GM23338 (cell line): ENCODE measurements at regions not wholly inside any gene's neighbourhood (a gene's known extent, or its start where the extent isn't known, plus 50 kb on each side); places are given as distances from the start of the nearest gene placed in this dataset.

Source experiments
- ATAC-seq: fragments of 200-7000 bp; cut with Tn5 transposase; 3 replicates; pipeline ENCODE4 v1.9.1; 2020
- DNase-seq: peaks from one replicate; pipeline ENCODE4 v3.0.0-alpha.2; 2015; ENCODE audit warnings: low spot score
- H2AFZ ChIP-seq: fragments of 200-600 bp; sonication (generic); 2 replicates; pipeline ENCODE4 v1.8.0; 2016; ENCODE audit warnings: antibody characterized with exemption, mild to moderate bottlenecking, moderate library complexity
- H3F3A ChIP-seq: fragments of 200-600 bp; sonication (generic); replicated peaks from 2 replicates; pipeline ENCODE4 v1.8.0; 2017; ENCODE audit warnings: antibody characterized with exemption, mixed run types, low read depth
- H3K27ac ChIP-seq: fragments of 200-600 bp; sonication (generic); 2 replicates; pipeline ENCODE4 v1.6.1; 2016; ENCODE audit warnings: low read depth
- H3K27me3 ChIP-seq: fragments of 200-600 bp; sonication (generic); 2 replicates; pipeline ENCODE4 v1.8.0; 2016; ENCODE audit warnings: mild to moderate bottlenecking, mixed run types, moderate library complexity; ENCODE audit not compliant: insufficient read depth
- H3K36me3 ChIP-seq: fragments of 200-600 bp; sonication (generic); 2 replicates; pipeline ENCODE4 v1.8.0; 2016; ENCODE audit warnings: mild to moderate bottlenecking; ENCODE audit not compliant: insufficient read depth
- H3K4me1 ChIP-seq: fragments of 200-600 bp; sonication (generic); 2 replicates; pipeline ENCODE4 v1.8.0; 2016; ENCODE audit warnings: mild to moderate bottlenecking, moderate library complexity; ENCODE audit not compliant: insufficient read depth
- H3K4me2 ChIP-seq: fragments of 200-600 bp; sonication (generic); 2 replicates; pipeline ENCODE4 v1.7.1; 2017; ENCODE audit warnings: mixed run types
- H3K4me3 ChIP-seq: fragments of 200-600 bp; sonication (generic); 2 replicates; pipeline ENCODE4 v1.6.1; 2016; ENCODE audit warnings: mixed run types
- H3K79me2 ChIP-seq: fragments of 200-600 bp; sonication (generic); replicated peaks from 2 replicates; pipeline ENCODE4 v1.8.0; 2017; ENCODE audit warnings: mild to moderate bottlenecking; ENCODE audit not compliant: insufficient read depth
- H3K9me2 ChIP-seq: fragments of 200-600 bp; sonication (generic); 2 replicates; pipeline ENCODE4 v1.8.0; 2017; ENCODE audit not compliant: insufficient read depth
- H4K20me1 ChIP-seq: fragments of 200-600 bp; sonication (generic); replicated peaks from 2 replicates; pipeline ENCODE4 v1.8.0; 2017; ENCODE audit warnings: mild to moderate bottlenecking; ENCODE audit not compliant: insufficient read depth
- H3K27ac Mint-ChIP-seq: 2 replicates; pipeline ENCODE4 v1.8.0; 2020; ENCODE audit warnings: inconsistent platforms, mild to moderate bottlenecking, moderate library complexity, mixed read lengths
- H3K27me3 Mint-ChIP-seq: 3 replicates; pipeline ENCODE4 v1.8.0; 2022; ENCODE audit warnings: low read depth, mild to moderate bottlenecking, moderate library complexity, mixed read lengths, inconsistent platforms; ENCODE audit not compliant: insufficient read depth, poor library complexity
- H3K36me3 Mint-ChIP-seq: 3 replicates; pipeline ENCODE4 v1.8.0; 2021; ENCODE audit warnings: low read depth, mild to moderate bottlenecking, inconsistent platforms, moderate library complexity, mixed read lengths
- H3K4me1 Mint-ChIP-seq: 3 replicates; pipeline ENCODE4 v1.8.0; 2020; ENCODE audit warnings: mild to moderate bottlenecking, inconsistent platforms, mixed read lengths
- H3K4me3 Mint-ChIP-seq: 3 replicates; pipeline ENCODE4 v1.8.0; 2021; ENCODE audit warnings: moderate library complexity, mild to moderate bottlenecking, inconsistent platforms, mixed read lengths
- H3K9me3 Mint-ChIP-seq: 3 replicates; pipeline ENCODE4 v1.8.0; 2020; ENCODE audit warnings: moderate library complexity, mild to moderate bottlenecking, inconsistent platforms, mixed read lengths
- CREB1 ChIP-seq: fragments of 250-450 bp; sonication (Bioruptor Pico); IDR thresholded peaks from 2 replicates; pipeline ENCODE4 v1.5.0; 2020; ENCODE audit warnings: low read depth, mild to moderate bottlenecking, moderate library complexity
- ETS1 ChIP-seq: IDR thresholded peaks from 2 replicates; pipeline ENCODE4 v1.6.1; 2016; ENCODE audit warnings: antibody characterized with exemption
- EZH2 ChIP-seq: fragments of 200-600 bp; sonication (generic); IDR thresholded peaks from one replicate; pipeline ENCODE4 v1.8.0; 2017; ENCODE audit warnings: antibody characterized with exemption, mild to moderate bottlenecking, low read depth; ENCODE audit not compliant: unreplicated experiment
- EZH2phosphoT487 ChIP-seq: fragments of 200-600 bp; sonication (generic); IDR thresholded peaks from one replicate; pipeline ENCODE4 v1.8.1; 2018; ENCODE audit warnings: antibody characterized with exemption; ENCODE audit not compliant: unreplicated experiment
- JUNB ChIP-seq: IDR thresholded peaks from one replicate; pipeline ENCODE4 v1.6.1; 2016; ENCODE audit warnings: antibody characterized with exemption; ENCODE audit not compliant: unreplicated experiment
- NANOG ChIP-seq: IDR thresholded peaks from 2 replicates; pipeline ENCODE4 v1.6.1; 2016; ENCODE audit warnings: antibody characterized with exemption, borderline replicate concordance
- POLR2AphosphoS5 ChIP-seq: IDR thresholded peaks from 2 replicates; pipeline ENCODE4 v1.6.1; 2016; ENCODE audit warnings: antibody characterized with exemption, low read depth
- STAT1 ChIP-seq: IDR thresholded peaks from one replicate; pipeline ENCODE4 v1.6.1; 2016; ENCODE audit warnings: antibody characterized with exemption; ENCODE audit not compliant: unreplicated experiment
- ZNF114 ChIP-seq: fragments of 250-450 bp; sonication (Bioruptor Pico); IDR thresholded peaks from 2 replicates; pipeline ENCODE4 v1.5.0; 2020; ENCODE audit warnings: mild to moderate bottlenecking, moderate library complexity
- ZNF331 ChIP-seq: fragments of 250-450 bp; sonication (Bioruptor Pico); IDR thresholded peaks from 2 replicates; pipeline ENCODE4 v1.5.0; 2020; ENCODE audit warnings: low read depth, mild to moderate bottlenecking, moderate library complexity
- TF ChIP-seq, protein P1 (sequence below): IDR thresholded peaks from one replicate; pipeline ENCODE4 v1.6.1; 2018; ENCODE audit warnings: antibody characterized with exemption; ENCODE audit not compliant: unreplicated experiment
- TF ChIP-seq, protein P2 (sequence below): fragments of 250-450 bp; sonication (Bioruptor Pico); IDR thresholded peaks from 2 replicates; pipeline ENCODE4 v1.5.0; 2020; ENCODE audit warnings: mild to moderate bottlenecking, moderate library complexity

GRCh38 chrY:17259497-17259896 lies 620.5 kb downstream of the CDY2B start (continued):
- TF ChIP-seq, protein P1, sequence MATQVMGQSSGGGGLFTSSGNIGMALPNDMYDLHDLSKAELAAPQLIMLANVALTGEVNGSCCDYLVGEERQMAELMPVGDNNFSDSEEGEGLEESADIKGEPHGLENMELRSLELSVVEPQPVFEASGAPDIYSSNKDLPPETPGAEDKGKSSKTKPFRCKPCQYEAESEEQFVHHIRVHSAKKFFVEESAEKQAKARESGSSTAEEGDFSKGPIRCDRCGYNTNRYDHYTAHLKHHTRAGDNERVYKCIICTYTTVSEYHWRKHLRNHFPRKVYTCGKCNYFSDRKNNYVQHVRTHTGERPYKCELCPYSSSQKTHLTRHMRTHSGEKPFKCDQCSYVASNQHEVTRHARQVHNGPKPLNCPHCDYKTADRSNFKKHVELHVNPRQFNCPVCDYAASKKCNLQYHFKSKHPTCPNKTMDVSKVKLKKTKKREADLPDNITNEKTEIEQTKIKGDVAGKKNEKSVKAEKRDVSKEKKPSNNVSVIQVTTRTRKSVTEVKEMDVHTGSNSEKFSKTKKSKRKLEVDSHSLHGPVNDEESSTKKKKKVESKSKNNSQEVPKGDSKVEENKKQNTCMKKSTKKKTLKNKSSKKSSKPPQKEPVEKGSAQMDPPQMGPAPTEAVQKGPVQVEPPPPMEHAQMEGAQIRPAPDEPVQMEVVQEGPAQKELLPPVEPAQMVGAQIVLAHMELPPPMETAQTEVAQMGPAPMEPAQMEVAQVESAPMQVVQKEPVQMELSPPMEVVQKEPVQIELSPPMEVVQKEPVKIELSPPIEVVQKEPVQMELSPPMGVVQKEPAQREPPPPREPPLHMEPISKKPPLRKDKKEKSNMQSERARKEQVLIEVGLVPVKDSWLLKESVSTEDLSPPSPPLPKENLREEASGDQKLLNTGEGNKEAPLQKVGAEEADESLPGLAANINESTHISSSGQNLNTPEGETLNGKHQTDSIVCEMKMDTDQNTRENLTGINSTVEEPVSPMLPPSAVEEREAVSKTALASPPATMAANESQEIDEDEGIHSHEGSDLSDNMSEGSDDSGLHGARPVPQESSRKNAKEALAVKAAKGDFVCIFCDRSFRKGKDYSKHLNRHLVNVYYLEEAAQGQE: no peak
- no peak for TF ChIP-seq ZNF331

DNA sequence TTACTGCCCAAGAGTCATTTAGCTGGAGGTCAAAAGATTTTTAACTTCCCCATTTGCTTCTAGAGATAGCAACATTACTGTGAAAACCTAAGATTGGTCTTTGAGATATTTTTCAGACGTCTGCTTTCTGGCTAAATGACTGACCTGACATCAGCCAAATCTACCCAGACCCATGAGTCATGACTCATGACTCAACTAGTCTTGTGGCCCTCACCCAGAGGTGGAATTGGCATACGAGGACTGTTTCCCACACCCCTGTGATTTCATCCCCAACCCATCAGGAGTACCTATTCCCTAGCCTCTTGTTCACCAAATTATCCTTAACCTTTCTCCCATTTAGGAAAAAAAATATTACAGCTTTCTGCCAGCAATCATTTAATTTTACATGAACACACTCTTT lies 641.6 kb downstream of the CDY2B start:
- 0 out of 2 replicates have a peak, but pooled peaks cover 3% of the 10 kb centered on the region for H3K9me2 ChIP-seq
- H3K27ac Mint-ChIP-seq: no peak overlapping the region
- H3K27me3 ChIP-seq: no peaks in the 10 kb centered on the region
- ATAC-seq: no peak
- H3K4me3 ChIP-seq: no peak overlapping the region
- H3F3A ChIP-seq: no peaks in the 10 kb centered on the region
- no peak overlapping the region for H3K4me3 Mint-ChIP-seq
- no peaks in the 10 kb centered on the region; the same call in 1 of the 2 replicates for H3K4me1 ChIP-seq
- no peaks in the 10 kb centered on the region for H3K36me3 ChIP-seq
- no peaks in the 10 kb centered on the region for H4K20me1 ChIP-seq
- DNase-seq: no peak
- no peak overlapping the region for H3K27ac ChIP-seq
- H3K79me2 ChIP-seq: no peaks in the 10 kb centered on the region
- H2AFZ ChIP-seq: no peak overlapping the region
- H3K4me2 ChIP-seq: no peak overlapping the region
- H3K4me1 Mint-ChIP-seq: peaks cover 20% of the 10 kb centered on the region; the same call in 2 of the 3 replicates
- peaks cover 7% of the 10 kb centered on the region; the same call in 1 of the 3 replicates for H3K9me3 Mint-ChIP-seq
- peaks cover 31% of the 10 kb centered on the region for H3K36me3 Mint-ChIP-seq
- H3K27me3 Mint-ChIP-seq: no peaks in the 10 kb centered on the region
- TF ChIP-seq ZNF331 (no peak), ZNF114 (no peak), CREB1 (CRISPR knock-in tag) (no peak), POLR2AphosphoS5 (no peak), JUNB (no peak), EZH2 (no peak), NANOG (no peak), ETS1 (no peak), EZH2phosphoT487 (no peak), STAT1 (no peak)
- TF ChIP-seq, protein P2, sequence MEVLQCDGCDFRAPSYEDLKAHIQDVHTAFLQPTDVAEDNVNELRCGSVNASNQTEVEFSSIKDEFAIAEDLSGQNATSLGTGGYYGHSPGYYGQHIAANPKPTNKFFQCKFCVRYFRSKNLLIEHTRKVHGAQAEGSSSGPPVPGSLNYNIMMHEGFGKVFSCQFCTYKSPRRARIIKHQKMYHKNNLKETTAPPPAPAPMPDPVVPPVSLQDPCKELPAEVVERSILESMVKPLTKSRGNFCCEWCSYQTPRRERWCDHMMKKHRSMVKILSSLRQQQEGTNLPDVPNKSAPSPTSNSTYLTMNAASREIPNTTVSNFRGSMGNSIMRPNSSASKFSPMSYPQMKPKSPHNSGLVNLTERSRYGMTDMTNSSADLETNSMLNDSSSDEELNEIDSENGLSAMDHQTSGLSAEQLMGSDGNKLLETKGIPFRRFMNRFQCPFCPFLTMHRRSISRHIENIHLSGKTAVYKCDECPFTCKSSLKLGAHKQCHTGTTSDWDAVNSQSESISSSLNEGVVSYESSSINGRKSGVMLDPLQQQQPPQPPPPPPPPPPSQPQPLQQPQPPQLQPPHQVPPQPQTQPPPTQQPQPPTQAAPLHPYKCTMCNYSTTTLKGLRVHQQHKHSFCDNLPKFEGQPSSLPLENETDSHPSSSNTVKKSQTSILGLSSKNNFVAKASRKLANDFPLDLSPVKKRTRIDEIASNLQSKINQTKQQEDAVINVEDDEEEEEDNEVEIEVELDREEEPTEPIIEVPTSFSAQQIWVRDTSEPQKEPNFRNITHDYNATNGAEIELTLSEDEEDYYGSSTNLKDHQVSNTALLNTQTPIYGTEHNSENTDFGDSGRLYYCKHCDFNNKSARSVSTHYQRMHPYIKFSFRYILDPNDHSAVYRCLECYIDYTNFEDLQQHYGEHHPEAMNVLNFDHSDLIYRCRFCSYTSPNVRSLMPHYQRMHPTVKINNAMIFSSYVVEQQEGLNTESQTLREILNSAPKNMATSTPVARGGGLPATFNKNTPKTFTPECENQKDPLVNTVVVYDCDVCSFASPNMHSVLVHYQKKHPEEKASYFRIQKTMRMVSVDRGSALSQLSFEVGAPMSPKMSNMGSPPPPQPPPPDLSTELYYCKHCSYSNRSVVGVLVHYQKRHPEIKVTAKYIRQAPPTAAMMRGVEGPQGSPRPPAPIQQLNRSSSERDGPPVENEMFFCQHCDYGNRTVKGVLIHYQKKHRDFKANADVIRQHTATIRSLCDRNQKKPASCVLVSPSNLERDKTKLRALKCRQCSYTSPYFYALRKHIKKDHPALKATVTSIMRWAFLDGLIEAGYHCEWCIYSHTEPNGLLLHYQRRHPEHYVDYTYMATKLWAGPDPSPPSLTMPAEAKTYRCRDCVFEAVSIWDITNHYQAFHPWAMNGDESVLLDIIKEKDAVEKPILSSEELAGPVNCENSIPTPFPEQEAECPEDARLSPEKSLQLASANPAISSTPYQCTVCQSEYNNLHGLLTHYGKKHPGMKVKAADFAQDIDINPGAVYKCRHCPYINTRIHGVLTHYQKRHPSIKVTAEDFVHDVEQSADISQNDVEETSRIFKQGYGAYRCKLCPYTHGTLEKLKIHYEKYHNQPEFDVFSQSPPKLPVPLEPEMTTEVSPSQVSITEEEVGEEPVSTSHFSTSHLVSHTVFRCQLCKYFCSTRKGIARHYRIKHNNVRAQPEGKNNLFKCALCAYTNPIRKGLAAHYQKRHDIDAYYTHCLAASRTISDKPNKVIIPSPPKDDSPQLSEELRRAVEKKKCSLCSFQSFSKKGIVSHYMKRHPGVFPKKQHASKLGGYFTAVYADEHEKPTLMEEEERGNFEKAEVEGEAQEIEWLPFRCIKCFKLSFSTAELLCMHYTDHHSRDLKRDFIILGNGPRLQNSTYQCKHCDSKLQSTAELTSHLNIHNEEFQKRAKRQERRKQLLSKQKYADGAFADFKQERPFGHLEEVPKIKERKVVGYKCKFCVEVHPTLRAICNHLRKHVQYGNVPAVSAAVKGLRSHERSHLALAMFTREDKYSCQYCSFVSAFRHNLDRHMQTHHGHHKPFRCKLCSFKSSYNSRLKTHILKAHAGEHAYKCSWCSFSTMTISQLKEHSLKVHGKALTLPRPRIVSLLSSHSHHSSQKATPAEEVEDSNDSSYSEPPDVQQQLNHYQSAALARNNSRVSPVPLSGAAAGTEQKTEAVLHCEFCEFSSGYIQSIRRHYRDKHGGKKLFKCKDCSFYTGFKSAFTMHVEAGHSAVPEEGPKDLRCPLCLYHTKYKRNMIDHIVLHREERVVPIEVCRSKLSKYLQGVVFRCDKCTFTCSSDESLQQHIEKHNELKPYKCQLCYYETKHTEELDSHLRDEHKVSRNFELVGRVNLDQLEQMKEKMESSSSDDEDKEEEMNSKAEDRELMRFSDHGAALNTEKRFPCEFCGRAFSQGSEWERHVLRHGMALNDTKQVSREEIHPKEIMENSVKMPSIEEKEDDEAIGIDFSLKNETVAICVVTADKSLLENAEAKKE (CRISPR knock-in tag): no peak
- TF ChIP-seq, protein P1: no peak
